SK-N-SH (cell line): ENCODE measurements at regions not wholly inside any gene's neighbourhood (a gene's known extent, or its start where the extent isn't known, plus 50 kb on each side); places are given as distances from the start of the nearest gene placed in this dataset.

Experiments
- CTCF ChIA-PET: fragments of 300-600, 350-600 bp; formaldehyde crosslinking; extraction: SDS; loops from one replicate; lab custom pipeline; 2021; lab: Yijun Ruan, JAX
- POLR2A ChIA-PET: fragments of 350-600 bp; sonication (Branson Sonifier 250); formaldehyde crosslinking; extraction: SDS; loops from one replicate; lab custom pipeline; 2020; ENCODE audit warnings: antibody characterized with exemption, inconsistent platforms; lab: Yijun Ruan, JAX
- DNase-seq: peaks from one replicate; pipeline ENCODE4 v3.0.0; 2012
- H2AFZ ChIP-seq: fragments of 200-600 bp; sonication (generic); 2 replicates; pipeline ENCODE4 v1.8.1; 2016; ENCODE audit warnings: antibody characterized with exemption, mild to moderate bottlenecking, low read depth
- H3F3A ChIP-seq: fragments of 200-600 bp; sonication (generic); replicated peaks from 2 replicates; pipeline ENCODE3; 2016; ENCODE audit warnings: antibody characterized with exemption, mild to moderate bottlenecking; ENCODE audit not compliant: insufficient read depth
- H3K27ac ChIP-seq, 2 experiments: fragments of 200-500 bp in 1 of 2; fragments of 200-600 bp in 1 of 2; sonication (Bioruptor generic) in 1 of 2; sonication (generic), shearing (Covaris generic) in 1 of 2; 2 replicates each; pipeline versions ENCODE4 v1.5.1 to v1.6.1; 2014 to 2016; ENCODE audit warnings: low read depth in 2 of 2, inconsistent platforms in 1 of 2, low read length in 1 of 2, mild to moderate bottlenecking in 1 of 2, mixed read lengths in 1 of 2
- H3K27me3 ChIP-seq: fragments of 200-600 bp; sonication (generic), shearing (Covaris generic); 2 replicates; pipeline ENCODE4 v1.6.1; 2016; ENCODE audit warnings: mixed run types; ENCODE audit not compliant: insufficient read depth
- H3K36me3 ChIP-seq, 2 experiments: fragments of 200-500 bp in 1 of 2; fragments of 200-600 bp in 1 of 2; sonication (Bioruptor generic) in 1 of 2; sonication (generic) in 1 of 2; replicated peaks in 1 of 2; 2 replicates each; pipeline versions ENCODE3 to v1.5.1; 2014 to 2016; ENCODE audit warnings: low read length in 1 of 2, mild to moderate bottlenecking in 1 of 2; ENCODE audit not compliant: insufficient read depth in 2 of 2, control insufficient read depth in 1 of 2
- H3K4me1 ChIP-seq, 2 experiments: fragments of 200-500 bp in 1 of 2; fragments of 200-600 bp in 1 of 2; sonication (Bioruptor generic) in 1 of 2; sonication (generic), shearing (Covaris generic) in 1 of 2; 2 replicates each; pipeline versions ENCODE4 v1.5.1 to v1.6.1; 2014 to 2016; ENCODE audit warnings: low read depth in 1 of 2, low read length in 1 of 2, mixed run types in 1 of 2; ENCODE audit not compliant: insufficient read depth in 2 of 2, control insufficient read depth in 1 of 2
- H3K4me2 ChIP-seq: fragments of 200-600 bp; sonication (generic), shearing (Covaris generic); 2 replicates; pipeline ENCODE4 v1.6.1; 2017; ENCODE audit warnings: mixed run types
- H3K4me3 ChIP-seq, 2 experiments: fragments of 200-500 bp in 1 of 2; fragments of 200-600 bp in 1 of 2; sonication (Bioruptor generic) in 1 of 2; sonication (generic), shearing (Covaris generic) in 1 of 2; 2 replicates each; pipeline versions ENCODE4 v1.5.1 to v1.8.1; 2014 to 2016; ENCODE audit warnings: low read depth in 2 of 2, inconsistent platforms in 1 of 2, low read length in 1 of 2, mild to moderate bottlenecking in 1 of 2, mixed read lengths in 1 of 2, moderate library complexity in 1 of 2
- H3K79me2 ChIP-seq: fragments of 200-600 bp; sonication (generic); 2 replicates; pipeline ENCODE4 v1.8.1; 2017; ENCODE audit warnings: mild to moderate bottlenecking; ENCODE audit not compliant: insufficient read depth
- H3K9ac ChIP-seq: fragments of 200-600 bp; sonication (generic); 2 replicates; pipeline ENCODE4 v1.6.1; 2017; ENCODE audit warnings: mixed run types
- H3K9me2 ChIP-seq: fragments of 200-600 bp; sonication (generic); 2 replicates; pipeline ENCODE4 v1.6.1; 2017; ENCODE audit warnings: mixed run types
- H3K9me3 ChIP-seq: fragments of 200-600 bp; sonication (generic); 2 replicates; pipeline ENCODE4 v1.6.1; 2017; ENCODE audit warnings: mixed run types, mild to moderate bottlenecking, moderate library complexity
- H4K20me1 ChIP-seq: fragments of 200-600 bp; sonication (generic); 2 replicates; pipeline ENCODE4 v1.6.1; 2017; ENCODE audit warnings: mild to moderate bottlenecking, mixed run types; ENCODE audit not compliant: insufficient read depth
- CHD2 ChIP-seq: fragments of 150-350 bp; IDR thresholded peaks from 2 replicates; pipeline ENCODE4 v1.6.1; 2018; ENCODE audit warnings: low read length; ENCODE audit not compliant: partially characterized antibody
- EZH2phosphoT487 ChIP-seq: fragments of 200-600 bp; sonication (generic); IDR thresholded peaks from 2 replicates; pipeline ENCODE4 v1.6.1; 2017; ENCODE audit warnings: low read depth, mixed run types, mild to moderate bottlenecking, antibody characterized with exemption, moderate library complexity, borderline replicate concordance
- FOSL2 ChIP-seq: IDR thresholded peaks from 2 replicates; pipeline ENCODE4 v1.4.0; 2012; ENCODE audit warnings: low read depth, mild to moderate bottlenecking, moderate library complexity, borderline replicate concordance
- FOXJ3 ChIP-seq: sonication (generic); formaldehyde crosslinking; IDR thresholded peaks from 2 replicates; pipeline ENCODE4 v1.5.1; 2020; ENCODE audit warnings: mild to moderate bottlenecking, missing genetic modification reagents
- FOXM1 ChIP-seq: IDR thresholded peaks from 2 replicates; pipeline ENCODE4 v1.4.0; 2012; ENCODE audit warnings: low read depth, mild to moderate bottlenecking
- GATA2 ChIP-seq: sonication (generic); formaldehyde crosslinking; IDR thresholded peaks from 2 replicates; pipeline ENCODE4 v1.5.0; 2020; ENCODE audit warnings: mild to moderate bottlenecking, missing genetic modification reagents
- IRF3 ChIP-seq: fragments of 150-350 bp; IDR thresholded peaks from 2 replicates; pipeline ENCODE4 v1.6.1; 2016; ENCODE audit warnings: mild to moderate bottlenecking, low read depth, low read length
- JUND ChIP-seq: IDR thresholded peaks from 2 replicates; pipeline ENCODE4 v1.4.0; 2012
- MAX ChIP-seq: IDR thresholded peaks from 2 replicates; pipeline ENCODE4 v1.4.0; 2012; ENCODE audit warnings: low read depth
- MEF2A ChIP-seq: IDR thresholded peaks from 2 replicates; pipeline ENCODE4 v1.4.0; 2012; ENCODE audit warnings: low read depth, borderline replicate concordance
- MXI1 ChIP-seq: IDR thresholded peaks from 2 replicates; pipeline ENCODE4 v1.6.1; 2012; ENCODE audit warnings: mild to moderate bottlenecking, low read depth, low read length, improper control_type of control experiment
- NFIC ChIP-seq: IDR thresholded peaks from 2 replicates; pipeline ENCODE4 v1.4.0; 2012; ENCODE audit warnings: borderline replicate concordance
- POLR2AphosphoS5 ChIP-seq: IDR thresholded peaks from 2 replicates; pipeline ENCODE4 v1.6.1; 2012; ENCODE audit warnings: low read depth, low read length
- RCOR1 ChIP-seq: fragments of 150-350 bp; IDR thresholded peaks from 2 replicates; pipeline ENCODE4 v1.6.1; 2017; ENCODE audit warnings: antibody characterized with exemption, low read length
- RFX5 ChIP-seq: IDR thresholded peaks from 2 replicates; pipeline ENCODE4 v1.6.1; 2012; ENCODE audit warnings: mild to moderate bottlenecking, improper control_type of control experiment, low read length
- RXRA ChIP-seq: IDR thresholded peaks from 2 replicates; pipeline ENCODE4 v1.4.0; 2012; ENCODE audit warnings: low read depth, mild to moderate bottlenecking, borderline replicate concordance
- SIN3A ChIP-seq: IDR thresholded peaks from 2 replicates; pipeline ENCODE4 v1.6.1; 2012; ENCODE audit warnings: low read depth, mild to moderate bottlenecking, low read length, moderate library complexity, borderline replicate concordance
- SMC3 ChIP-seq: IDR thresholded peaks from 2 replicates; pipeline ENCODE4 v1.6.1; 2012; ENCODE audit warnings: low read depth, low read length, improper control_type of control experiment
- USF2 ChIP-seq: fragments of 150-350 bp; IDR thresholded peaks from 2 replicates; pipeline ENCODE4 v1.6.1; 2017; ENCODE audit warnings: antibody characterized with exemption, low read length, low read depth, borderline replicate concordance
- YY1 ChIP-seq: IDR thresholded peaks from 2 replicates; pipeline ENCODE4 v1.4.0; 2012; ENCODE audit warnings: low read depth, mild to moderate bottlenecking
- ZBTB33 ChIP-seq: IDR thresholded peaks from 2 replicates; pipeline ENCODE4 v1.4.0; 2012; ENCODE audit warnings: low read depth, borderline replicate concordance
- WGBS: methylation state at CpG from one replicate; pipeline ENCODE4 v1.1.6; 2017; ENCODE audit warnings: low lambda C conversion rate; 5-methylcytosine and 5-hydroxymethylcytosine counted together

- Histone ChIP-seq H3K9me3 (no peaks in the 10 kb centered on the region), H2AFZ (no peak overlapping the region), H3K4me3 (no peak overlapping the region), H3F3A (no peaks in the 10 kb centered on the region), H3K9ac (no peak overlapping the region), H3K4me2 (no peak overlapping the region), H4K20me1 (no peaks in the 10 kb centered on the region), H3K27ac (no peak overlapping the region), H3K79me2 (no peaks in the 10 kb centered on the region), H3K36me3 (no peaks in the 10 kb centered on the region), H3K4me1 (no peaks in the 10 kb centered on the region), H3K27me3 (no peaks in the 10 kb centered on the region), H3K9me2 (no peaks in the 10 kb centered on the region)
- ChIA-PET CTCF (interaction anchor here (1.0 to 1.1 kb wide), 2 partner anchors 12 to 23 kb away, joined by 3 to 4 read pairs; no protein-coding TSS in a partner anchor), POLR2A (no interaction called here)
- 28% methylated on average over 8 of the region's 8 CpGs for WGBS
- DNase-seq = no peak
- TF ChIP-seq FOXM1 = no peak
- no peak for TF ChIP-seq SIN3A
- no peak for TF ChIP-seq GATA2 (CRISPR knock-in tag)
- no peak for TF ChIP-seq JUND
- TF ChIP-seq RCOR1 = no peak
- no peak for TF ChIP-seq MAX
- no peak for TF ChIP-seq ZBTB33
- no peak for TF ChIP-seq USF2
- no peak for TF ChIP-seq RXRA
- TF ChIP-seq FOSL2 = no peak
- TF ChIP-seq YY1 = no peak
Measured at GRCh38 chrX:17968367-17968766, 107.3 kb upstream of the RAI2 start.

GRCh38 chrX:17967888-17968287 is 106.8 kb upstream of the RAI2 start:
- DNase-seq = no peak
- H3K27ac ChIP-seq = no peak overlapping the region
- no peaks in the 10 kb centered on the region for H3F3A ChIP-seq
- H3K9me2 ChIP-seq = no peaks in the 10 kb centered on the region
- no peaks in the 10 kb centered on the region for H3K4me1 ChIP-seq
- no peaks in the 10 kb centered on the region for H3K27me3 ChIP-seq
- ChIA-PET POLR2A (no interaction called here), CTCF (interaction anchor here (1.0 kb wide), 1 partner anchor 23 kb away, joined by 4 read pairs; no protein-coding TSS in a partner anchor)
- no peak overlapping the region for H3K4me2 ChIP-seq
- H3K36me3 ChIP-seq = no peaks in the 10 kb centered on the region
- no peak overlapping the region for H3K9ac ChIP-seq
- no peak overlapping the region for H3K4me3 ChIP-seq
- H3K79me2 ChIP-seq = no peaks in the 10 kb centered on the region
- no peaks in the 10 kb centered on the region for H4K20me1 ChIP-seq
- WGBS = 17% methylated on average over 3 of the region's 3 CpGs
- H2AFZ ChIP-seq = no peak overlapping the region
- no peaks in the 10 kb centered on the region for H3K9me3 ChIP-seq
- TF ChIP-seq SIN3A (no peak), RFX5 (no peak), ZBTB33 (no peak), CHD2 (no peak), NFIC (no peak), FOXJ3 (CRISPR knock-in tag) (no peak), EZH2phosphoT487 (no peak), POLR2AphosphoS5 (no peak), MEF2A (no peak), MXI1 (no peak), MAX (no peak), USF2 (no peak), IRF3 (no peak), SMC3 (no peak)
